ENCODE measurements at regions not wholly inside any gene's neighbourhood (a gene's known extent, or its start where the extent isn't known, plus 50 kb on each side); places are given as distances from the start of the nearest gene placed in this dataset.

- no peak for DNase-seq (ENCODE audit: low read depth in 3 of 3)
Measured at GRCh38 chr20:22431419-22431818, 153.0 kb downstream of the FOXA2 start.

- no peak for DNase-seq (ENCODE audit: low read depth in 3 of 3)
Measured at GRCh38 chr20:22430746-22431168, 153.6 kb downstream of the FOXA2 start.

DNA sequence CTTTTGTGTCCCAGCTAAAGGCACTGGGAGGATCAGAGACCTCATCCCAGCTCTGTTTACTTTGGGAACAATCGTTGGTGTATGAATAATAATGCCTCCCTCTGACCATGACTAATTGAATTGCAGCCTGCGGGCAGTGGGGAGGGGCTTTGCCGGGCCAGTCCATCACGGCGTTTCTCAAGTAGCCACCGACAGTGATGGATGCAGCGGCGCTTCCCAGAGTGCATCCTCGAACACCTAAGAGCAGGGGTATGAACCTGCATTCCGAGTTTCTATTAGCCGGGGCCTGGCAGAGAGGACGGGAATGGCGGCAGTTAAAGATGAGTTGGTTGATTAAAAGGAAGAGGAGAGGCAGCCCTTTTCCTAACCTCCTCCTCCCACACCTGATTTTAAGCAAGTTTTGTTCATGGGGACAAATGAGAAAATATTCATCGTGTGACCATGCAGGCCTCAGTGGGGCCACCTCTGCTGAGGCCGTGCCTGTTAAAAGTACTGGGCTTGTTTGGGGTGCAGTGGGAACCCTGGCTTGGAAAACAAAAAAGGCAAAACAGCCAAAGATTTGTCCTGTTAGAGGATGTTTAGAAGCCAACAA lies 154.1 kb downstream of the FOXA2 start:
- no peak for DNase-seq (ENCODE audit: low read depth in 3 of 3)

DNA sequence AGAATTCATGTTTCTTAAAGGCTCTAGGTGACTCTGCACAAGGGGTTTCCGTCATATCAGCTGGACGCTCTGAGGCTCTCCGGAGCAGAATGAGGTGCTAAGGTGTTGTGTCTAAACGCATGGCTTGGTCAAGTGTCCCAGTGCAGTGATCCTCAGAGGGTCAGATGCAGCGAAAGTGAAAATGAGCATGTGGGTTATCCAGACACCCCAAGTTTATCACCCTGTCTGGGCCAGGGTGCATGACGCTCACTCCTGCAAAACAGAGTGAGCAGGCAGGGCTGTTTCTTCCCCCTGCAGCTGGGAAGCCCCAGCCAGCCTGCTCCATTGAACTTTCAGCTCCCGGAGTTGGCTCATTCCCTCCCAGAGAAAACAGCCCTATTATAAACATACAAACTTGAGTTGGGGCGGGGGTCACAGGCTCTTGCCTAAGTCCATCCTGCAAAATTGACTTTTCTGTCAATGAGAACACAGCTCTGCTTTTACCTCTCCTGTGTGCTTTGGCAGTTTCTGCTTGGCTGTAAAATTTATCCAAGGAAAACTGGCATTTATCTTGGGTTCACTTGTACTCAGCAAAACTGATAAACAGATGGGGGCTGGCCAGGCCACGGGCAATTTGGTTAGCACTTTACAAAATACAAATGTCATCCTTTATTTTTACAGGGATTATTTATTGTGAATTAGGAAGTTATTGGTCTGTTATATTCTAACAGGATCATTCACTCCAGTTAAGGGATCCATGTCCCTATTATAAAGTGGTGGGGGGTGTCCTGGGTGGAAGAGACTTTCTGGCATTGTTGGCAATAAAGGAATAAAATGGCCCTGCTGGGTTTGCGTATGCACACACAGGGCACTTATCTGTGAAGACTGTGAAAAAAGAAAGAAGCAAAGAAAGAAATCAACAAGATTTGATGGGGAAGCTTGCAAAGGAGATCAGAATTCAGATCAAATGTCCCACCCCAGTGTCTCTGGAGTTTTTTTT lies 154.9 kb downstream of the FOXA2 start:
- DNase-seq (ENCODE audit: low read depth in 3 of 3) = no peak

DNA sequence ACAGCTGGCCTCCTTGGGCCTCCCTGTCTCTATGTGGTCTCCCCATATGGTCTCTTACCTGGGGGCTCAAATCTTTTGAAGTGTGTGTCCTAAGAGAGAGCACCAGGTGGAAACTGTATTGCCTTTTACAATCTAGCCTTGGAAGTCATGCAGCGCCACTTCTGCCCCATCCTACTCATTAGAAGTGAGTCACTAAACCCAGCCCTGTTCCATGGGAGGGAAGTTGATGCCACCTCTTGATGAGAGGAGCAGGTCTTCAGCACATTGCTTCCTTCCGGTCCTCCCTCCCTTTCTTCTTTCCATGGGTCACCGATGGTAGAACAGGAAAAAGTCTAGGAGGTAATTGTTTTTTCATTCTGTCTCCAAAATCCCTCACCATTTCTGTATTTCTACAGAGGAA lies 156.3 kb downstream of the FOXA2 start:
- DNase-seq (ENCODE audit: low read depth in 3 of 3) = no peak

- no peak for DNase-seq (ENCODE audit: low read depth in 3 of 3)
Measured at GRCh38 chr20:22426772-22427171, 157.6 kb downstream of the FOXA2 start.

DNA sequence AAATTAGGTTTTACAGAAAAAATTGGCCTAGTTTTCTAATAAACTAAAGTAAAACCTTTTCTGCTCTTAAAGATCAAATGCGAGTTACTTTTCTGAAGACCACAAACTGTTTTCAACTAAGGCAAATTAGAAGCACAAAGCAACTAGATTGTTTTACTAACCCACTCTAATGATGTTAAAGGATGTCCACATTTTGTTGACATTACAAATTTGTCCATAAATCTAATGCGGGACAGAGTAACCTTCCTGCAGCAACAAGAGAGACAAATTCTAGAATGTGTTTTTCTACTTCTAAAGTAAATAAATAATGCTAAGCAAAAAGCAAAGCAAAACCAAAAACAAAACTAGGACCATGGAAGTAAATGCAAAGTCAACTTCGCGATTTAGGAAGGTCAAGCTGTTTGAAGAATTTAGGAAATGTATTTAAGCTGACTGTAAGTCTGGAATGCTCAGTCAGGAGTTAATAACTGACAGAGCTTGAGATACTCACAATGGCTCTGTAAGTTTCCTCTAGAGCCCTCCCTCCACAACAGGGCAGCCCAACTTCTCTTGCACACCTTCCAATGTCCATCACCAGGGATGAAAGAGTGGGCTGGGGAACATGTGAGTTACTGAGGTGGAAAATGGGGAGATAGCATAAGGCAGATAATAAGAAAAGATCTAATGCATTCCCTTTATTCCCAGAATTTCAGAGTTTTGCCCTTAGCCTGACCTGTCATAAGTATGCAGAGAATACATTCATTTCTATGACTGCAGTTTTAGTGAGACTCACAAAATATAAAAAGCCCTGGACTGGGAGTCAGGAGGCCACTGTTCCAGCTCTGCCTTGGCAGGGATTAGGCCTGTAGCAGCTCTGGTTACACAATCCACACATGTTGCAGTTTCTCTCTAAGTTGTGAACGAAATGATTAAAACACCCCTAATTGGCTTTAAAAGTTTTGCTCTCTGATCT lies 158.8 kb downstream of the FOXA2 start:
- no peak for DNase-seq (ENCODE audit: low read depth in 3 of 3)

DNA sequence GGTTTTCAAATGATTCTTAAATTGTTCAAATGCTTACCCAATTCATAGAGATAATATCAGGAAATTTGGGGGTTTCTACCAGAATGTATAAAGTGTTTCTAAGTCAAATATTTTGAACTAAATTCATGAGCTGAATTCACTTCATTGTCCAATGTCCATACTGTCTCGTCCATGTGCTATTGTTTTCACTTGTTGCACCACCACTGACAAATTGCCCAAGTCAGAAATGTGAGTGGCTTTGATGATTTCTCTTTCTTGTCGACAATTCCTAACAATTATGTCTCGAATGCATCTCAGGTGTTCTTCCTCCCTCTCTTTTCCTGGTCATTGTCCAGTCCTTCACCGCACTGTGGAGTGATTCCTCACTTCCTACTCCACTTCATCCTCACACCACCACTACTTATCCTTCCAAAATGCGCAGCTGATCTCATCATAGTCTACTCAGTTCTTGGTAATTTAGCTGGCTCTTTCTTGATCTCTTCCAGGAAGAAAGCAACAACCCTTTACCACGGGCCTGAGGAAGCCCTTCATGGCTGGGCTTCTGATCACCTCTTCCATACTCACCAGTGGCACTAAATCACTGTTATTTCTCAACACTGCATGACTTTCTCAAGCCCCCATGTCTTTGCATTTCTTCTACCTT lies 161.1 kb downstream of the FOXA2 start:
- no peak for DNase-seq (ENCODE audit: low read depth in 3 of 3)

- DNase-seq (ENCODE audit: low read depth in 3 of 3) = no peak
Measured at GRCh38 chr20:22420116-22420598, 164.2 kb downstream of the FOXA2 start.

DNA sequence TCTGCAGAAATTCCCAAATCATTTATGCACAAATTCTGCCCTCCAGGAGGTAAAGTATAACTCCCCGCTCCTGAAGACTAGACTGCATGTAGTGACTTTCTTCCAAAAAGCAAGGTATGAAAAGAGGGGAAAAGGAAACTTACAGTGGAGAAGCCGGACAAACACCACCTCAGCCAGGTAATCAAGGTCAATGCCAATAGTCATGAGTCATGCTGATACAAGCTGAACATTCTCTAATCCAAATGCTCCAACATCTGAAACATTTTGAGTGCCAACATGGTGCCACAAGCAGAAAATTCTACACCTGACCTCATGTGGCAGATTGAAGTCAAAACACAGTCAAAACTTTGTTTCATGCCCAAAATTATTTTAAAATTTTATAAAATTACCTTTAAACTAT lies 165.6 kb downstream of the FOXA2 start:
- no peak for DNase-seq (ENCODE audit: low read depth in 3 of 3)

DNA sequence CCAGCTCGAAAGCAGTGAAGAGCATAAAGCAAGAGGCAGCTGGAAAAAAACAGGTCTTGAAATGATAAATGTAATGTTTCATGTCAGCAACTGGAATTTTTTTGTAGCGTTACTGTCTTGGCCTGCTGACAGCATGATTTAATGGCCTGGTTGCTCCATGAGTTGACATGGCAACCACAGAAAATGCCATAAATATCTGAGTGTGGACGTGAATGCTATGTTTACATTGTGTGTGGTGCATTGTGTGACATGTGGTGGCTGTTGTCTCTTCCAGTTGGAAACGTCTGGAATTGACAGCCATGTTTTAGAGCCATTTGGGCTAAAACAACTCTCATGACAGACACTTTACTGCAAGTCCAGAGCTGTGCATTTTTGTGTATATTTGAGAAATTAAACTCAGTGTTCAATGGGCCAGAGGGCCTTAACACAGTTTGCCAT lies 170.0 kb downstream of the FOXA2 start:
- DNase-seq (ENCODE audit: low read depth in 3 of 3) = no peak

DNA sequence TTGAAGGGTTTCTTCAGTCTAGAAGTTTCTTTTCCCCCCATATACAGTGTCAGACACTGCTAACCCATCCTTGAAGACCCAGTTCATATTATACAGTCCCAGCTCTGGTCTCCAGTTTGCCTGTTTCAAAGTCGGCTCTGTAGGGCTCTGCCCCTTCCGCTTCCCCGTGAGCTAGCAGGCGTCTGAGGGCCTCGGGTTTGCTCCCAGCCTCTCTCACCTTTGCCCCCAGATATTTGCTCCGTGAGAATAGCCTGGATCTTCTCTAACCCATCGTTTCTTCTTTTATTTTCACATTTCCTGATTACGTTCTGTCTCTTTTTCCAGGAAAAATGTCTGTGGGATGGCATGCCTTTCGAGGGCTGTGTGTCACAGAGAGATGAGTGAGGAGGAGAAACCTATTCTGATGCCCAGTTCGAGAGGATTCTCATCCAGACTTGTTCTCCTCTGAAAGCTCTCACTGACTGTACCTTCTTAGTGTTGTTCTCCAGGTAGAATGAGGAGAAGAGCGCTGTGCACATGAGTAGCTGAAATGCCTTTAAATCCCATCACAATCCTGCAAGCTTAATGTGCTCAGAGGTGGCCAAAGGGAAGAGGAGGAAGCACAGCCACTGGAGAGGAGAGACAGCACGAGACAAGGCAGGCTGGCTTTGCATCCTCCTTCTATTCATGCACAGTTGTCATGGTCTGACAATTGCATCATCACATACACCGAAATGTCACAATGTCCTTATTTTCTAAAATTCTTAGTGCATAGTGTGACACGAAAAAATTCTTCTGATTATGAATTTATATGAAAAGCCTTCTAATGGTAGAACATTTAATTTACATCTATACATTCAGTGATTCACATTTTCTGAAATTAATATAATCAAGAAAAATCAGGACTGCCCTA lies 171.1 kb downstream of the FOXA2 start:
- no peak for DNase-seq (ENCODE audit: low read depth in 3 of 3)

GRCh38 chr20:22411627-22412450 lies 172.5 kb downstream of the FOXA2 start:
- no peak for DNase-seq (ENCODE audit: low read depth in 3 of 3)

DNA sequence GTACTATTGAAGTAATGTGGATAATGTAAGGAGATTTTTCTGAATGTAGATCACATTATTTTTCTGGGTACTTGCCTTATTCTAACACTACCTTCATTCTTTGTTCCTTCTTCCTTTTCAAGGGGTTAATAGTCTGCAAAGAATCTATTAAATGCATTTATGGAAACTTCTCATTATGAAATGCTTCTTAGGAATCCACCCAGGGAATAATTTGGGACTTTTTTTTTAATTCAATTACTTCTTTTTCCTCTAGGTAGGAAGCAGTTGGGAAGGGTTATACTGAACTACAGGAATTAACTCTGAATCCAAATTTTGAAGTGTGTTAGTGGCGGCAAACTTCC lies 173.1 kb downstream of the FOXA2 start:
- no peak for DNase-seq (ENCODE audit: low read depth in 3 of 3)

DNA sequence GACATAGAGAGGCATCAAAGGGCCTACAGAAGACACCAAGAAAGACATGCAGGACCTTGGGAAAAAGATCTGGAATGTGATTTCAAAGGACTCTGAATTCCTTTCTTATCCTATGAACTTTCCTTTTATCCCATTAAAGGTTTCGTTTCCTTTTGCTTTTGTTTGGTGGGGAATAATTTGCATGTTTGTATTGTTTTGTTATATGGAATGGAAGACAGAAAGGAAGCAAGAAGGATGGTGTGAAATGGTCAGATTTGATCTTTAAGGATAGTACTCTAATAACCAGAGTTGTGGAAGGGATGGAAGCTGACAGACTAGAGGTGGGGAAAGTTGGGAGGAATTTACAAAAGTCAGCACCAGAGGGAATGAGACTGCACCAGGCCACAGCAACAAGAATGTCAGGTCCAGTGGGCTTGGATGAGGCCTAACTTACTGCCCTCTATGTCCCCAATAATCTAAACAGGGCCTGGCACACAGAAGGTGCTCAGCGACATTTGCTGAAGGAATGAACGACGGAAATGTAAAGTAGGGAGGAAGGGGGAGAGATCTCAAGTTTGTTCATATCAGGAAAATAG lies 173.7 kb downstream of the FOXA2 start:
- no peak for DNase-seq (ENCODE audit: low read depth in 3 of 3)

GRCh38 chr20:22408521-22409402 lies 175.6 kb downstream of the FOXA2 start:
- no peak for DNase-seq (ENCODE audit: low read depth in 3 of 3)

GRCh38 chr20:22407237-22408193 lies 176.9 kb downstream of the FOXA2 start:
- no peak for DNase-seq (ENCODE audit: low read depth in 3 of 3)
